ENCODE measurements at regions not wholly inside any gene's neighbourhood (a gene's known extent, or its start where the extent isn't known, plus 50 kb on each side); places are given as distances from the start of the nearest gene placed in this dataset.

- TF ChIP-seq POLR2A (IDR thresholded peaks at IDR 0.05) (no peak), POLR2AphosphoS5 (IDR thresholded peaks at IDR 0.05) (no peak), CTCF (IDR thresholded peaks at IDR 0.05) (no peak), EP300 (IDR thresholded peaks at IDR 0.05; ENCODE audit: low read depth) (no peak)
- 62 to 85% methylated on average over 4 to 5 of the region's 5 CpGs for WGBS, 2 donors (ENCODE audit: low coverage in 1 of 2)
- DNase-seq: no peak
- Histone ChIP-seq H3K9me3 (no peaks in the 10 kb centered on the region), H3K27ac (no peak overlapping the region), H3K36me3 (no peaks in the 10 kb centered on the region), H3K27me3 (no peaks in the 10 kb centered on the region), H3K4me1 (no peaks in the 10 kb centered on the region), H3K4me3 (no peak overlapping the region)
- in situ Hi-C loops (cut with MboI; ENCODE audit: low pct_ligation_motif_present in 1 of 4, low pct_unique_long_range_greater_than_20kb in 1 of 4, low sequenced_read_pairs in 3 of 4): loop anchor here in 1 of 4 donors (25.0 kb wide), 1 partner anchor 412 kb away; no protein-coding TSS in a partner anchor
- intact Hi-C loops (cut with DNase I; ENCODE audit: low total_unique reads): no loop called here
Observed at GRCh38 chr3:16825617-16826204, 59.0 kb upstream of the PLCL2 start.

- H3K27me3 ChIP-seq: no peaks in the 10 kb centered on the region
- H3K9me3 ChIP-seq: no peaks in the 10 kb centered on the region
- no peak for TF ChIP-seq EP300 (IDR thresholded peaks at IDR 0.05; ENCODE audit: low read depth)
- peak; percentile 34 to 63 (median 44) for TF ChIP-seq CTCF (IDR thresholded peaks at IDR 0.05)
- no peak for TF ChIP-seq POLR2AphosphoS5 (IDR thresholded peaks at IDR 0.05)
- intact Hi-C loops (cut with DNase I; ENCODE audit: low total_unique reads): no loop called here
- WGBS, 2 donors (ENCODE audit: low coverage in 1 of 2): 41 to 52% methylated on average over 3 of the region's 3 CpGs
- H3K4me3 ChIP-seq: no peak overlapping the region
- in situ Hi-C loops (cut with MboI; ENCODE audit: low pct_ligation_motif_present in 1 of 4, low pct_unique_long_range_greater_than_20kb in 1 of 4, low sequenced_read_pairs in 3 of 4): loop anchor here in 1 of 4 donors (25.0 kb wide), 1 partner anchor 408 kb away; no protein-coding TSS in a partner anchor
- DNase-seq: peak; percentile 65
- no peaks in the 10 kb centered on the region for H3K36me3 ChIP-seq
- no peak overlapping the region for H3K27ac ChIP-seq
- H3K4me1 ChIP-seq: no peaks in the 10 kb centered on the region
Observed at GRCh38 chr3:16828815-16829214, 55.9 kb upstream of the PLCL2 start.

GRCh38 chr3:16831846-16832245 is 52.9 kb upstream of the PLCL2 start:
- no peak for DNase-seq
- intact Hi-C loops (cut with DNase I; ENCODE audit: low total_unique reads): no loop called here
- no peaks in the 10 kb centered on the region for H3K36me3 ChIP-seq
- 90 to 93% methylated on average over 4 of the region's 4 CpGs for WGBS, 2 donors (ENCODE audit: low coverage in 1 of 2)
- in situ Hi-C loops (cut with MboI; ENCODE audit: low pct_ligation_motif_present in 1 of 4, low pct_unique_long_range_greater_than_20kb in 1 of 4, low sequenced_read_pairs in 3 of 4): loop anchor here in 1 of 4 donors (25.0 kb wide), 1 partner anchor 405 kb away; no protein-coding TSS in a partner anchor
- no peak overlapping the region for H3K27ac ChIP-seq
- H3K27me3 ChIP-seq: no peaks in the 10 kb centered on the region
- H3K4me3 ChIP-seq: no peak overlapping the region
- H3K9me3 ChIP-seq: no peaks in the 10 kb centered on the region
- H3K4me1 ChIP-seq: no peaks in the 10 kb centered on the region
- no peak for TF ChIP-seq EP300 (IDR thresholded peaks at IDR 0.05; ENCODE audit: low read depth)
- TF ChIP-seq CTCF (IDR thresholded peaks at IDR 0.05): no peak
- no peak for TF ChIP-seq POLR2AphosphoS5 (IDR thresholded peaks at IDR 0.05)
- no peak for TF ChIP-seq POLR2A (IDR thresholded peaks at IDR 0.05)

GRCh38 chr3:16834214-16834613 is 50.5 kb upstream of the PLCL2 start:
- in situ Hi-C loops (cut with MboI; ENCODE audit: low pct_ligation_motif_present in 1 of 4, low pct_unique_long_range_greater_than_20kb in 1 of 4, low sequenced_read_pairs in 3 of 4): loop anchor here in 1 of 4 donors (25.0 kb wide), 1 partner anchor 403 kb away; no protein-coding TSS in a partner anchor
- 82 to 86% methylated on average over 4 of the region's 4 CpGs for WGBS, 2 donors (ENCODE audit: low coverage in 1 of 2)
- Histone ChIP-seq H3K4me1 (peaks cover 0 to 10% (median 7%) of the 10 kb centered on the region in 4 donors), H3K4me3 (no peak overlapping the region), H3K27me3 (no peaks in the 10 kb centered on the region), H3K36me3 (no peaks in the 10 kb centered on the region), H3K27ac (no peak overlapping the region), H3K9me3 (no peaks in the 10 kb centered on the region)
- TF ChIP-seq POLR2A (IDR thresholded peaks at IDR 0.05): no peak
- TF ChIP-seq CTCF (IDR thresholded peaks at IDR 0.05): no peak
- TF ChIP-seq EP300 (IDR thresholded peaks at IDR 0.05; ENCODE audit: low read depth): no peak
- no peak for TF ChIP-seq POLR2AphosphoS5 (IDR thresholded peaks at IDR 0.05)
- no peak for DNase-seq
- intact Hi-C loops (cut with DNase I; ENCODE audit: low total_unique reads): no loop called here

All from transverse colon (tissue), 4 donors.